Globus pallidus (tissue), 1 donor: ENCODE measurements at regions not wholly inside any gene's neighbourhood (a gene's known extent, or its start where the extent isn't known, plus 50 kb on each side); places are given as distances from the start of the nearest gene placed in this dataset.
"Not testable (repeated sequence)": the region's sequence is repeated elsewhere in the genome, so short reads cannot be mapped to it uniquely, and the experiment has no call there.

Experiments used
- DNase-seq: peaks from one replicate; pipeline ENCODE4 v3.0.0-alpha.2; 2015; ENCODE audit warnings: low spot score

DNA sequence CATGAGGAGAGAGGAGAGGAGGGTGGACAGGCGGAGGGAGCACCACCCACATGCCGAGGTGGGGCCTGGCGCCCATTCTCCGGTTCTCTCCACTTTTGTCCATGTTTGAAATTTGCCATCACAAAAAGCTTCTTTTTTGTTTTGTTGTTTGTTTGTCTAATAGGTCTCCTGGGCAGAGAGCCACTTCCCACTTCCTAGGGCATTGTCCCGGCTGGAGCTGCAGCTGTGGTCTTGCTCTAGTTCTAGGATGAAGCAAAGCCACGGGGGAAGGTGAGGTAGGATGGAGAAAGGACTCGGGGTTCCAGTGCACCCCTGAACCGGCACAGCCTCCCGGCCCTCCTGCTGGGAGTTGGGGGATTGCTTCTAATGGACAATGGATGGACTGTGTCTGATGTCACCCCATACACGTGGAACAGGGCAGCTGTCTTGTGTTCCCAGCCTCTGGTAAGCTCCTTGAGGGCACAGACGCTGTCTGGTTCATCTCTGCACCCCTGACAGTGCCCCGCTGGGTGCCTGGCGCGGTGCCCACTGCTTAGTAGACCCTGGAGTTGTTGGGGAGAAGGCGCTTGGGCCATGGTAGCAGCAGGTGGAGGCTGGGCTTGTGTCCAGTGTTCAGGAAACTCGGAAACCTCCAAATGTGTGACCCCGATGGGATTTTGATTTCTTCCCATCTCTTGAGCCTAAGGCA lies 278.4 kb downstream of the NDUFA10 start:
- no peak for DNase-seq

DNA sequence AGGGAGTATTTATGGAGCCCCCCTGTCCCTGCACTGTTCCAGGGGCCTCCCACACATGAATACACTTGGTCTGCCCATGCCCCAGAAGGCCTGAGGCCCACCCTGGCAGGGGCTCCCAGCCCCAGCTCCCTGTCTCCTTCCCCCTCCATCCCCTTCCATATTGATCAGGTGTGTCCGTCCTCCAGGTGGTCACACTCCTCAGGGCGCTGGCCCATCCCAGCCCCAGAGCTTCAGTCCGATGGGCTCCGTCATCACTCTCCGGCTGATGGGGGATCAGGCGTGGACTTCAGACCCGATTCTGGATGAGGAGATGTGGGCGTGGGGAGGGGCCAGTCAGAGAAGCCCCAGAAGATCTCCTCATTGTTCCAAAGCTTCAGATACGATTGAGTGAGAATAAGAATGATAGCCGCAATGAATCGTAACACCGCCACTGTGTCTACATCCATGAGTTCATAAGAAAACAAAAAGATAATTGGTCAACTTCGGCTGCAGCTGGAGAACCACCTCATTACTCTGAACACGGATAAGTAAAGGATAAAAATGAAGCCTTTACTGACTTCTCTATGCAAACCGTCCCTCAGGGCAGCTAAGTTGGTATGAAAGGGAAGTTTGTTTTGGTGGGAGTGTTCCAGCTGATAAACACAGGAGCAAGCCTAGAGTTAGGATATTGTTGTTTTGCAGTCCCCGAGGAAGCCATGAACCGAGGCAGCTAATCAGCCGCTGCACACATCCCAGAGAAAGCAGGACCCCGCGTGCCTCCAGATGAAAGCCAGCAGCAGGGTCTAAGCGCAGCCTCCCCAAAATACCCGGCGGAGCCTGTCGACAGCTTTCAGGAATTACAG lies 279.5 kb downstream of the NDUFA10 start:
- no peak for DNase-seq

DNA sequence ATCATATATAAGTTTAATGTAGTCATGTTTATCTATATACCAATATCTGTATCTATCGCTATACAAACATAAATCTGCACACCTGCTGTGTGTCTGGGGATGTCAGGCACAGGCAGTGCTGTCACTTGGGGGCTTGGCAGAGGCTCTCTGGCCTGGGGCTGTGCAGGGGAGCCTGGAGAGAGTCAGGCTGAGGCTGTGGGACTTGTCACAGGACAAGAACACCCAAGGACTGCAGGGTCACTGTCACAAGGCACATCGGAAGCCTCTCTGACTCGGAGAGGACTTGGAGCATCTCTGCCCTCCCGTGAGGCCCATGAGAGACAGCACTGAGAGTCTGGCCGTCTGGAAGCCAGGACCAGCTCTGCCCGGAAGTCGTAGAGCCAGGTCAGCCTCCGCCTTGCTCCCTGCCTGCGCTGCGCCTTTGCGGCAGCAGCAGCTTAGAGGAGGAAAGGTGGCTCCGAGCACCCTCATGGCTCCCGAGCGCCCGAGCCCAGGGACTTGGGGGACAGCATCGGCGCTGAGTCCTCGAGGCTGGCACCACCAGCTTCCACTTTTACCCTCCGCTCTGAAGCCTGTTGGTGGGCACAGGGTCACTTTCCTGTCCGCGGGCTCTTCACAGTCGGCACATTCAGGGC lies 280.3 kb downstream of the NDUFA10 start:
- DNase-seq, result no peak

GRCh38 chr2:239743206-239743605 lies 281.9 kb downstream of the NDUFA10 start:
- no peak for DNase-seq

DNA sequence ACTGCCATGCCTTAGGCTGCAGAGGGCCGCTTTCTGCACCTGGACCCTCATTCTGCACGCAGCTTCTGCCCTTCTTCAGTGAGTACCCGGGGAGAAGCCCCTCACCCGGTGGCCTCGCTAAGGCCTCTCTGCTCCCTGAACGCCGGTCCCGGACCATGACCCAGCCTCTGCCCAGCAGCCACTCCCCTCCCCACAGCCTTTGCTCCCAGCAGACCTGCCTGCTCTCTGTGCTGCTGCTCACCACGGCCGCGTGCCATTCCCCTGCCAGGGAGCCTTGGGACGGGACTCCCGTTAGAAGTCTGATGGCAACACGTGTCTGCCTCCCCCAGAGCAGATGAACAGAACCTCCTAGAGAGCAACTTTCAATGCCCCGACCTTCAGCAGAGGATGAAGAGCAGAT lies 282.8 kb downstream of the NDUFA10 start:
- DNase-seq, result no peak

DNA sequence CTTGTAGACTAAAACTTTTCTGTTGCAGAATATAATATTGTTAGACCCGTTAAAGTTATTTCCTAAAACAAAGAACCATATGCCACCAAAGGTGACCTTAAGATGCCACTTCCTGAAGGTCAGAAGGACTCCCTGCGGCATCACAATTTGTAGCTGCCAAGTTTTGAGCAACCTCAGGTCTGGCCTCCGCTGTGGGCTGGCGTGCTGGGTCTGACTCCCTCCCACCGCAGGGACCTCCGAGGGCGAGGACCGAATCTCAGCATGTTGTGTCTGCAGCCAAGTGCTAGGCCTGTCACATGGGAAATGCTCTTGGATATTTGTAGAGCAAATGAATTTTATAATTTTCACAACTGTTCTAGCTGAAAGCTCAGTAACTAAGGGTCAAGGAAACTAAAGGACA lies 285.9 kb downstream of the NDUFA10 start:
- DNase-seq, result no peak

GRCh38 chr2:239738159-239738558 lies 287.0 kb downstream of the NDUFA10 start:
- no peak for DNase-seq

DNA sequence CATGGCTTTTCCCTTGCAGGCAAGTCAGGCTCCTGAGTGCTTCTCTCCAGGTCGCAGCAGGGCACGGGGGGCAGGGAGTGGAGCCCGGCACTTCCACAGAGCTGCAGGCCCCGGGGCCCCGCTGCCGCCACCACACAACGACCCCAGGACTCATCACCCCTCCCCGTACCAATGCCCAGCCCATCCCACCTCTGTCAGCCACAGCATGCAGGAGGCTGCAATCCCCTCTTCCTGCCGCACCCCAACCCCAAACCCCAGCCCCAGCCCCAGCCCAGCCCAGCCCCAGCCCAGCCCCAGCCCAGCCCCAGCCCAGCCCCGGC lies 288.0 kb downstream of the NDUFA10 start:
- no peak for DNase-seq

GRCh38 chr2:239736358-239737143 lies 288.6 kb downstream of the NDUFA10 start:
- DNase-seq, result no peak

GRCh38 chr2:239735829-239736357 lies 289.2 kb downstream of the NDUFA10 start:
- DNase-seq, result no peak

DNA sequence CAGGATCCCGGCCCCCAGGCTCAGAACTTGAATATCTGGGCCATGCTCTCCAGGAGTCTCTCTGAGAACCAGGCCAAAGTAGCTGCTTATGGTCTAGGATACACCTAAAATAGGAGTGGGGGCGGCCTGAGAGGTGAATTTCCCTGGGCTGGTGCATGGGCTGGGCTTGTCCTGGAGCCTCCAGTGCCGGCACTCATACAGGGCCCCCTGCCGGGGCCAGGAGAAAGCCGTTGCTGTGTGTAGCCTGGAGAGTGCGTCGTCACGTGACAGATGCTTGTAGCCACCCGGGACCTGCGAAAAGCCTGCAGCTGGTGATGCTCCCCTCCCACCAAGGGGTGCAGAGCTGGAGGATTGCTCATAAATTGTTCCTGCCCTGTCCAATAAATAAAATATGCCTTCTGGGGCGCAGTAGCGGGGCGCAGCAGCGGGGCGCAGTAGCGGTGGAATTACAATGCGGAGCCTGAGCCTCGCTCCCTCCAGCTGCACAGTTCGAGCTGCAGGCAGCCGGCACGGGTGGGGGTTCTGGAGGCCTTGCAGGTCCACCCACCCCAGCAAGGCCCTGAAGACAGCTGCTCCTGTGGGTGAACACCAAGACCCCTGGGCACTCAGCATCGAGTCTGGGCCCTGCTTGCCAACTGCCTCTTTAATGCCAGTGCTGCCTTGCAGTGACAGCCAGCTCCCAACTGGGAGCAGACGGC lies 289.9 kb downstream of the NDUFA10 start:
- peak; percentile 67 for DNase-seq

GRCh38 chr2:239734436-239735005 lies 290.6 kb downstream of the NDUFA10 start:
- no peak for DNase-seq

GRCh38 chr2:239732666-239733010 lies 292.5 kb downstream of the NDUFA10 start:
- no peak for DNase-seq

- no peak for DNase-seq
Measured at GRCh38 chr2:239731998-239732665, 293.0 kb downstream of the NDUFA10 start.

DNA sequence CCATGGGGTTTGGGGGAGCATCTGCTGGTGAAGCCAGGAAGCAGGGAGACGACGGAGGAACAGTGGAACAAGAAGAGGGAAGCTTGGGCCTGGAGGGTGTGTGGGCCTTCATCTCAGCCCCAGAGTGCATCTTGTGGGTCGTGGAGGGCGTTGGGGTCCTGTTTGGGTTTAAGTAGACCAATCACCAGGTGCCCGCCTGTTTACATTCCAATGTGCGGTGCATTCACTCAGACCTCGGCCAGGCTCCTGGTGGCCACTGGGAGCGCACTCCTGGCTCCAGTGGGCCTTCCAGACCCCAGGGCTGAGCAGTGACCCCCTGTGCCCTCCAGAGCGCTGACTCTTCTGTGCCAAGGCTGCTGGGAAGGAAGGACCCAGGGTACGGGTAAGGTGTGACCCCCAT lies 293.7 kb downstream of the NDUFA10 start:
- no peak for DNase-seq

- no peak for DNase-seq
Measured at GRCh38 chr2:239730897-239731296, 294.2 kb downstream of the NDUFA10 start.

- DNase-seq, result not testable (repeated sequence)
Measured at GRCh38 chr2:239730567-239730882, 294.6 kb downstream of the NDUFA10 start.

GRCh38 chr2:239729681-239730566 lies 295.2 kb downstream of the NDUFA10 start:
- DNase-seq, result no peak

DNA sequence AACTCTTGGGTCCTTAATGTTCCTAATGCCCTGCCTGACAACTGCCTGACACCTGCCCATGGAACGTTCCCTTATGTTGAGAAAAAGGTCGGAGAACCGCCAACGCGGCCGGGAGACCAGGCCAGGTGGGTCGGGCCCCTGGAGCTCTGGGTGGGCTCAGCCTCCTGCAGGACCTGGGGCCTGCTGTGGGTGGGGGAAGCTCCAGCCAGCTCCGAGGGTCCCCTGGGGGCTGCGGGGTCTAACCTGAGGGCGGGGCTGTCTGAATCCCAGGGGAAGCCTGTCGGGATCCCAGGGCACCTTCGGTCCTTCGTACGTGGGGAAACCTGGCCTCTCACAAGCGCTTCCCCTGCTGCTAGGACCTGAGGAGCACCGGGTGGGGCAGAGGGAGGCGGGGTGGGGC lies 296.0 kb downstream of the NDUFA10 start:
- DNase-seq, result no peak

GRCh38 chr2:239728751-239729150 lies 296.4 kb downstream of the NDUFA10 start:
- DNase-seq, result no peak
